ENCODE measurements at regions not wholly inside any gene's neighbourhood (a gene's known extent, or its start where the extent isn't known, plus 50 kb on each side); places are given as distances from the start of the nearest gene placed in this dataset.

GRCh38 chr6:104017410-104018381 lies 842.0 kb downstream of the HACE1 start:
- DNase-seq: no peak

DNA sequence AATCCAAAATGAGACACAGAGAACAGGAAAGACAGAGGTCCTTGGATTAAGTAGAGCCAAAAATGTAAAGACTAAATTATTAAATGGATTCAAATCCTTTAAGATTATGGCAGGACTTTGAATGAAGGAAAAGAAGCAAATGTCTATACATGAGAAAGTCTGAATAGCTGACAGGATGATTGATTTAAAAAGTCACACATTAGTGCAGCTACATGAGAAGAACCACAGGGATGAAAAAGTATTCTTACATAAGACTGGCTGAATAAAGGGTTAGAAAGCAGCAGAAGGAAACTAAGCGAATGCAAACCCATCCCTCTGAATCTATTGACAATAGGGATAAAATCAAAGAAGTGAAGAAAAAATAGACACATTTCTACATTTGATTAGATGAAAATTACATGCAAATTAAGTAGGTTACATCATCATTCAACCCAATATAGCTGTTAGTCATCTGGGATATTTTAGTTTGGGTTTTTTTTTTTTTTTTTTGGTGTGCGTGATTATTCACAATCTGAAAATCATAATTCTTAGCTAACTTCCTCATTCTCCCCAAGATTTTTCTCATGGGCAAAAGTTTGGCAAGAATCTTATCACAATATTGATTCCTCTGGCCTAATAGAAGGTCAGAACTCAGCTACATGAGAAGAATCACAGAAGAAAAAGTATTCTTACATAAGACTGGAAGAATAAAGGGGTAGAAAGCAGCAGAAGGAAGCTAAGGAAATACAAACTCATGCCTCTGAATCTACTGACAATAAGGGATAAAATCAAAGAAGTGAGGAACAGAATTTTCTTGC lies 845.4 kb downstream of the HACE1 start:
- DNase-seq: no peak

DNA sequence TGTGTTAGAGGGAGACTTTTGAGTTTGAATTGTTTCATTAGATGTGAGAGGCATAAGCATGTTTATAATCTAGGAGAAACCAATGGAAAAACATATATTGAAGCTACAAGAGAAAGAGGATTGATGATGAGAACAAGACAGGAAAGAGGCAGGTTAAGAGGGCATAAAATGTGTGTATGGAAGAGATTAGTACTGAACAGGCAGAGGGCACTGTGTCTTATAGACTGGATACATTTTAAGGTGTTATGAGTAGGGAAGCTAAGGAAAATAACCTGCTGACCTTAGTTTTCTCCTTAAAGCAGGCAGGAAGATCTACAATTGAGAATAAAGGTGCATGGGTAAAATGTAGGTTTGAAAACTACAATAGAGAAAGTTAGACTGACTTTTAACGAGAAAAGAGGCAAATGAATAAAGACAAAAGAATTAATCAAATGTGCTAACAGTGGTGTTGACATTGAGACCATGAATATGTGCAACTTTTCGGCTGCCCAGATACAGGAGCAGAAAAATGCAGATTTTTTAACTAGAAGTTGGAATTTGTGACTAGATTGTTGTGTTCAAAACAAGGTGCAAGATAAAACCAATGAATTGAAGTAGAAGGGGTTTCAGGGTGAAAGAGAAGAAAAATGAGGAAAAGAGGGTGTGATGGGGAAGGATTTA lies 846.3 kb downstream of the HACE1 start:
- DNase-seq: no peak

GRCh38 chr6:104010897-104011296 lies 848.8 kb downstream of the HACE1 start:
- DNase-seq: no peak

DNA sequence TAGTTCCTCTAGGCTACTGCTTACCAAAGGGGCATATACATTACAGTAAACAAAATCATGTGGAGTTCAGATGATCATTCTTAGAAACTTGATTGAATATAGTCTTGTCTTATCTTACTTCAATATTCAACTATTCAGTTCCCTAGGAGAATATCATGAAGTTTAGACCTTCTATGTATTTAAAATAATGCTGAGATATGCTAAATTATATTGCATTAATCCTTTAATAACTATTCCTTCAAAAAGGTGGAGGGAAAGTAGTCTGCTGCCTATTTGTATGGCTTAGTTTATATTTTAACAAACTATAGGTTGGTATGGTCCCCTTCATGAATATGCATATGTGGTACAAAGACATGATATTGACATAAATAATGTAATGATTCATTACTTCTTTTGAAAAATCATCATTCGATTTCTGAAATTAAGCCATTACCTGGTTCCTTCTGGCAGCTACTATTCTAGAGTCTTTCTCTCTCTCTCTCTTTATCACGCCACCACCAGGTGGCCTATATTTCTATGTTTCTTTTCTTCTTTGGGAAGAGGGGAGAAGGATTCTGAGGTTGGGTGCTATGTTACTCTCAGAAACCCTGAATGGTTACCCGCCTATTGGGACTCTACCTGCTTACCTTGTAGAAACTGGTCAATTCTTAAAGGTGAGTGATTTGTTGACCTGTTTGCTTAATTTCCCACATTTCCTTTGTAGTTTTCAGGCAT lies 855.8 kb downstream of the HACE1 start:
- DNase-seq: no peak

DNA sequence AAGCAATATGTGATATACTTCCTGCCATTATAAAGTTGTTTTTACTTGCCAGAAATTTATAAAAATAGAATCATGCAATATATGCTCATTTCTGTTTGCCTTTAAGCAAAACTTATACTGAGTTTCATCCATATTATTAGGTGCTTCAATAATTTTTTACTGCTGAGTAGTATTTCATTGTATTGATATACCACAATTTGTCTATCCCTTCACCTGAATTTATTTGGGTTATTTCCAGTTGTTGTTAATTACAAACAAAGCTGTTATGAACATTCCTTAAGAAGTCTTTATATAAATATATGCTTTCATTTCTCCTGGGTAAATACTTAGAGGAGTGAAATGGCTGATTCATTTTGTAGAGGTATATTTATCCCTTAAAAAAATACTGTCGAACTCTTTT lies 864.1 kb downstream of the HACE1 start:
- no peak for DNase-seq

GRCh38 chr6:103983860-103984259 lies 875.9 kb downstream of the HACE1 start:
- no peak for DNase-seq

DNA sequence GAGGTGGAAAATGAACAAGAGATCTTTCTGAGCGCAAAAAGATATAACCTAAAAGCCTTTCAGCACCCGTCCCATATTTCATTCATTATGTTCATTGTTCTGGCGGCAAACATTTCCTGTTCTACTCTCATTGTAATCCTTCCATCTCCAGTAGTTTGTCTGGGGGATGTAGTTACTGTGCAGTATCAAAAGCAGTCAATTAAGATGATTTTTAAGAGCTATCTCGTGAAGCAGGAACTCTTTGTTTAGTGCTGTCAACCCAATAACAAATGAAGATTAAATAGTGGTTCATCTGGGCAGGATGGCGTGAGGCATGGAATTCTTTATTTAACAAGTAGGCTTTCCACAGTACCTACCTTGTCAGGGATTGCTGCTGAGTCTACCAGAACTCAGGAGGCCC lies 876.7 kb downstream of the HACE1 start:
- DNase-seq: no peak

DNA sequence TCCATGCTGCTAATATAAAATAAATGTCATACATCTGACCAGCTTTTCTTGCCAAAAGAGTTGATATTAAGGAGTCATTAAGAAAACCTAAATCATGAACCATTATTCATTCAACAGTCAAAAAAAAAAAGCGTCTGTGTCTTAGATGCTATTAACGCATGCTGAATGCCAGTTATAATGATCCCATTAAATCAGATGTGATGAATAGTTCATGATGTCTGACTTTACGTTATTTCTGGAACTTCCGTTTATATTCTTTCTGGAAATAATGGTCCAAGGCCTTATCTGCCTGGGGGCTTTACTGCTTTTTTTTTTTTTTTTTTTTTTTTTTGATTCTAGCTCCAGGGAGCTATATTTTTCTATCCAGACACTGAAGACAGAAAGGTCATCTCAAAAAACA lies 877.1 kb downstream of the HACE1 start:
- no peak for DNase-seq

- no peak for DNase-seq
Measured at GRCh38 chr6:103979308-103979707, 880.4 kb downstream of the HACE1 start.

DNA sequence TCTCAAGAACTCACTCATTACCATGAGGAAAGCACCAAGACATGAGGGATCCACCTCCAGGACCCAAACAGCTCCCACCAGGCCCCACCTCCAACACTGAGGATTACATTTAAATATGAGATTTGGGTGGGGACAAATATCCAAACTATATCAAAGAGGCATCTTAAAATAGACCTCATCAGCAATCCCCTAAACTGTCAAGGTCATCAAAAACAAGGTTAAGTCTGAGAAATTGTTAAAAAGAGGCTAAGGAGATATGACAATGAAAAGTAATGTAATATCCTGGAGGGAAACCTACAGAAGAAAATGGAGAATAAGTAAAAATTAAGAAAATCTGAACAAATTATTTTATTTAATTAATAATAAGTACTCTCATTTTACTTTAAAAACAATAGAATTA lies 922.3 kb downstream of the HACE1 start:
- no peak for DNase-seq

DNA sequence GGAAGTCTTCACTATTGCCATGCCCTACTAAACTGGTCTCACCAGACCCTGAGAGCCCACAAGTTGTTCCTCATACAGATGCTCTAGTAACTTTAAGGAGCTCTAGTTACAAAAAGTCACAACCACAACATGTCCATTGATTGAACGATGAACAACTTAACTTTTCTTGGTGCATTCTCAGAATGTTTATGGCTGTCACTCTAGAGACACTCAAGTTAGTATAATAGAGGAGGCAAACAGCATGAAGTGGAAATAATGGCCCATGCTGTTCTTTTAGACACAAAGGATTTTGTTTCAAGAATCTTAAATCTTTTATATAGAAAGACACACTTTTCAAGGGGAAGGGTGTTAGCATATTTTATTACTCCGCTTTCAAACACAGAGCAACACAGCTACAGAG lies 934.4 kb downstream of the HACE1 start:
- no peak for DNase-seq

DNA sequence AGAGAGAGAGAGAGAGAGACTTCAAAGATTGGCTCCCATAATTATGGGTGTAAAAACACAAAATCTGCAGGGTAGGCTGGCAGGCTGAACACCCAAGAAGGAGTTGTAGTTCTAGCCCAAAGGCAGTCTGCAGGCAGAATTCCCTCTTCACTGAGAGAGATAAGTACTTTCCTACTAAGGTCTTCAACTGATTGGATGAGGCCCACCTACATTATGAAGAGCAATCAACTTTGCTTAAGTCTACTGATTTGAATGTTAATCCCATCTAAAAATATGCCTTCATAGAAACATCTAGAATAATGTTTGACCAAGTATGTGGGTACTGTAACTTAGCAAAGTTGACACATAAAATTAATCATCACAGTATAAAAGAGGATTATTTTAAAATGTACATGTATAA lies 949.7 kb downstream of the HACE1 start:
- no peak for DNase-seq

DNA sequence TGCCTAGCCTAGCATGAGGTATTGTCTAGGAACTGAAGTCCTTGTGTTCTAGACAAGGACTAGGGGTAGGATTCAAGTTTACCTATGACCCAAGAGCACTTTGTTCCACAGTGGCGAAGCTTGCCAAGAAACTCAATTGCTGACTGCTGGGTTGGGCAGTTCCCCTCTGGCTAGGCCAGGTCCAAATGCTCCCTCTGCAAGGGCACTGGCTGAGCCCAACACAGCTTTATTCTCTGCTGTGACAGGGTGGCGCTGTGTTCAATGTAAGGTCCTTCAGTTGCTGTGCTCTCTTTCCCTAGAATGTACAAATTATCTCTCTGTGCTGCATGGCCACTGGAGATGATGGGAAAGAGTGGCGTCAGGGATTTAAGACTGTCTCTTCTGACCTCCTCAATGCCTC lies 950.8 kb downstream of the HACE1 start:
- DNase-seq: no peak

GRCh38 chr6:103895136-103895535 lies 964.6 kb downstream of the HACE1 start:
- DNase-seq: no peak

DNA sequence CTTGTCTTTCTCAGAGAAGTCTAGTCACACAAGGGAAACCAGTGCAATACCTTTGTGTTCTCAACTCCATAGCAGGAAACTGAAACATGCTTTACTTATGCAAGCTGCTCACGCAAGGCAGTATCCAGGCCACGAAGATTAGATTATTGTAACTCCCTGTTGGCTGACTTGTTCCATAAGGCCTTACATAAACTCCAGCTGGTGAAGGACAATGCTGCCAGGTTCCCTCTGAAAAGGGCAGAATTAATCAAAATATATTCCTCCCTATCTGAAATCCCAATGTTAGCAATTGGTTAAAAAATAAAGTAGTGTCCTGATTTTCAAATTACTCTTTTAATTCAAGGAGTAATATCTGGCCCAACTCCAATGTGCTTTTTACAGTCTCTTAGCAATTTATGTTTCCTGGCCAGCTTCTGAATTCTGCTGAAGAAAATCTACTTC lies 966.6 kb downstream of the HACE1 start:
- DNase-seq: no peak

DNA sequence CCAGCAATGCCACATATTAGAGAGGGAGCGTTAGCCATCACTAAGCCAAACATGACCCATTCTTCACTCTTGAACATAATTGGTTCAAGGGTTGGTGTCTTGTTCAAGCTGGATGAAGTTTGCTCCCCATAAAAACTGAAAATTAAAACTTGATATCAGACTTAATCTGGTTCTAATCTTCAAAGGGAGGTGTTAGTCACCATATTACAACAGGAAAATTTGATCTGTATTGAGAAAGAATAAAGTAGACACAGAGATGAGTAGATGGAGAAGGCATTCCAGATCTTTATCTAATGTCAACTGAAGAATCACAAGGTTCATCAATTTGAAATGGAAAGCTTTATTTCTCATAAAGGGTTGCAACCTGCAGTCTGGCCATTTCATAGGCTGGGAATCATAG lies 972.8 kb downstream of the HACE1 start:
- DNase-seq: no peak

GRCh38 chr6:103885446-103885845 lies 974.3 kb downstream of the HACE1 start:
- DNase-seq: no peak

DNA sequence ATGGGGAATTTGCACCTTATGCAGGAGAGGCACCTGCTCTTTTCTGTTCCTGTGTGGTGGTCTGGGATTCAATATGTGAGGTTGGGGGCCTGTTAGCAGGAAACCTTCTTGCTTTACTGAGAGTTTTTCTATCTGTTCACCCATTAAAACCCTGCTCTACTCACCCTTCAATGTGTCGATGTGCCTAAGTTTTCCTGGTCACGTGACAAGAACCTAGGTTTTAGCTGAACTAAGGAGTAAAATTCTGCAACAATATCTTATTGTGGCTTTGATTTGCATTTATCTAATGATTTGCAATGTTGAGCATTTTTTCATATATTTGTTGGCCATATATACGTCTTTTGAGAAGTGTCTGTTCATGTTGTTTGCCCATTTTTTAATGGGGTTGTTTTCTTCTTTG lies 979.9 kb downstream of the HACE1 start:
- DNase-seq: no peak

DNA sequence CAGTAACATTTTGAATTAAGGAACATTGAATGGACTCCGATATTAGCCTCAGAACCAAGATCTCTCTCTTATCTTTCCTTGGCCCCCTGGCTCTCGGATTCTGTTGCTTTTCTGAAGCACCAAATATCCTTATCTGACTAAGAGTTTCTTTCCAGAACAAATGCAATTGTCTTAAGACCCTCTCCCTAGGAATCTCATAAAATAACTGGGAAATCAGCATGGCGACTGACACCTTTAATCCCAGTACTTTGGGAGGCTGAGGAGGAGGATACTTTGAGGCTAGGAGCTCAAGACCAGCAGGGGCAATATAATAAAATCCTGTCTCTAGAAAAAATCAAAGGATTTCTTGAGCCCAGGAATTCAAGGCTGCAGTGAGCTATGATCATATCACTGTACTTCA lies 984.5 kb downstream of the HACE1 start:
- DNase-seq: no peak

- no peak for DNase-seq
Measured at GRCh38 chr6:103874575-103874974, 985.1 kb downstream of the HACE1 start.

GRCh38 chr6:103872678-103873077 lies 987.0 kb downstream of the HACE1 start:
- DNase-seq: no peak

DNA sequence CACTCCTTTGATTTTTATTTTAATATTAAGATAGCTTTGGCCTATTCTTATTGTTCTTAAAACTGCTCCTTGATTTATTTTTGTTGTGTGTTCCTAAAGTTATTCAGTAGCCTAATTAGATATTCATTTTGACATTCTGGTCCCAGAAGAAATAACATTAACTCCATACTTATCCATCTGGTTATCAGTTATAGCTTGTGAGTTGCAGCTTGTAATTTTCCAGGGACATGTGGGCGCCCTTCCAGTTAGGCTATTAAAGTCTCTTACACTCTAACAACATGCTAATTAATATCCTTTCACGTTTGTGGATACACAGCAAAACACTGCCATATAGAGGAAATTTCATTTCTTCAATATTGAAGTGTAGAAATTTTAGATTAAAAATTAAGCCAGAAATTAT lies 987.5 kb downstream of the HACE1 start:
- no peak for DNase-seq

Measured in SIG-M5 (cell line).